B cell (primary cell): ENCODE measurements at regions not wholly inside any gene's neighbourhood (a gene's known extent, or its start where the extent isn't known, plus 50 kb on each side); places are given as distances from the start of the nearest gene placed in this dataset.

Experiments
- ATAC-seq: fragments of 200-7000 bp; cut with Tn5 transposase; one replicate; pipeline ENCODE4 v1.10.0; 2021; ENCODE audit warnings: low read depth, mild to moderate bottlenecking, moderate number of reproducible peaks, moderate library complexity
- CTCF ChIA-PET: fragments of 350-600 bp; sonication (Branson Sonifier 250); formaldehyde crosslinking; loops from one replicate; lab custom pipeline; 2021; ENCODE audit warnings: antibody characterized with exemption, inconsistent platforms; lab: Charles Lee
- POLR2A ChIA-PET: fragments of 350-600 bp; sonication (Branson Sonifier 250); formaldehyde crosslinking; loops from one replicate; lab custom pipeline; 2021; ENCODE audit warnings: antibody characterized with exemption; lab: Charles Lee
- DNase-seq: peaks from one replicate; pipeline ENCODE4 v3.0.0; 2013
- H2AFZ ChIP-seq: 2 replicates; pipeline ENCODE4 v1.6.1; 2012; ENCODE audit warnings: mild to moderate bottlenecking, low read depth, low read length; ENCODE audit not compliant: insufficient read depth, poor library complexity, severe bottlenecking
- H3K27ac ChIP-seq, 2 donors: 1 replicate in 1 of 2; 2 replicates in 1 of 2; pipeline ENCODE4 v1.5.1; 2012 to 2013; ENCODE audit warnings: low read length in 2 of 2, mild to moderate bottlenecking in 2 of 2, moderate library complexity in 1 of 2
- H3K27me3 ChIP-seq, 4 experiments: fragments of 200-600 bp in 1 of 4; sonication (generic) in 1 of 4; replicated peaks in 1 of 4; 1 replicate in 2 of 4; 2 replicates in 2 of 4; pipeline versions ENCODE4 v1.6.1 to v1.7.0; 2013 to 2016; ENCODE audit warnings: low read length in 3 of 4, mild to moderate bottlenecking in 2 of 4, mixed read lengths in 1 of 4, moderate library complexity in 1 of 4; ENCODE audit not compliant: insufficient read depth in 4 of 4, control insufficient read depth in 3 of 4; ENCODE audit errors: control extremely low read depth in 1 of 4
- H3K36me3 ChIP-seq, 2 experiments: replicated peaks in 1 of 2; 1 replicate in 1 of 2; 2 replicates in 1 of 2; pipeline versions ENCODE4 v1.6.1 to v1.7.1; 2013; ENCODE audit warnings: low read length in 1 of 2; ENCODE audit not compliant: insufficient read depth in 2 of 2, control insufficient read depth in 1 of 2; ENCODE audit errors: control extremely low read depth in 1 of 2, extremely low read depth in 1 of 2
- H3K4me1 ChIP-seq, 2 donors: fragments of 200-600 bp in 1 of 2; sonication (generic) in 1 of 2; 1 replicate in 1 of 2; 2 replicates in 1 of 2; pipeline versions ENCODE4 v1.5.1 to v1.6.1; 2013 to 2017; ENCODE audit warnings: low read length in 2 of 2; ENCODE audit not compliant: control insufficient read depth in 2 of 2, insufficient read depth in 2 of 2
- H3K4me2 ChIP-seq: replicated peaks from 2 replicates; pipeline ENCODE3; 2012; ENCODE audit warnings: mild to moderate bottlenecking, low read depth, low read length; ENCODE audit not compliant: poor library complexity, severe bottlenecking
- H3K4me3 ChIP-seq, 5 experiments: fragments of 200-600 bp in 1 of 5; sonication (generic) in 1 of 5; 1 replicate in 3 of 5; 2 replicates in 2 of 5; pipeline versions ENCODE4 v1.5.1 to v1.7.0; 2011 to 2016; ENCODE audit warnings: low read length in 4 of 5, mild to moderate bottlenecking in 4 of 5, low read depth in 2 of 5, control low read depth in 1 of 5, moderate library complexity in 1 of 5; ENCODE audit not compliant: insufficient read depth in 1 of 5; ENCODE audit errors: control extremely low read depth in 1 of 5, extremely low read depth in 1 of 5
- H3K79me2 ChIP-seq: fragments of 200-600 bp; sonication (generic); one replicate; pipeline ENCODE4 v1.6.0; 2016; ENCODE audit warnings: low read length; ENCODE audit not compliant: control insufficient read depth, insufficient read depth
- H3K9ac ChIP-seq: fragments of 200-600 bp; sonication (generic); 2 replicates; pipeline ENCODE4 v1.6.1; 2017; ENCODE audit warnings: mild to moderate bottlenecking, low read length, moderate library complexity
- H3K9me3 ChIP-seq, 3 donors: one replicate each; pipeline versions ENCODE4 v1.6.1 to v1.7.1; 2013; ENCODE audit warnings: low read length in 2 of 3; ENCODE audit not compliant: control insufficient read depth in 2 of 3, insufficient read depth in 1 of 3; ENCODE audit errors: control extremely low read depth in 1 of 3
- H4K20me1 ChIP-seq: 2 replicates; pipeline ENCODE4 v1.6.0; 2012; ENCODE audit warnings: mild to moderate bottlenecking, low read length; ENCODE audit not compliant: insufficient read depth, control insufficient read depth, poor library complexity, severe bottlenecking
- H3K27ac Mint-ChIP-seq: one replicate; pipeline ENCODE4 v1.8.0; 2021; ENCODE audit warnings: mixed read lengths
- H3K27me3 Mint-ChIP-seq: one replicate; pipeline ENCODE4 v1.8.0; 2021; ENCODE audit warnings: mixed read lengths
- H3K4me1 Mint-ChIP-seq: one replicate; pipeline ENCODE4 v1.8.0; 2021; ENCODE audit warnings: mixed read lengths
- H3K4me3 Mint-ChIP-seq: one replicate; pipeline ENCODE4 v1.8.0; 2021; ENCODE audit warnings: mixed read lengths
- H3K9me3 Mint-ChIP-seq: one replicate; pipeline ENCODE4 v1.8.0; 2022; ENCODE audit warnings: mixed read lengths; ENCODE audit not compliant: insufficient read depth
- EZH2 ChIP-seq: IDR thresholded peaks from 2 replicates; pipeline ENCODE4 v1.6.1; 2012; ENCODE audit warnings: borderline replicate concordance, low read depth, mild to moderate bottlenecking, moderate library complexity, low read length; ENCODE audit not compliant: insufficient read depth, poor library complexity, severe bottlenecking
- WGBS: methylation state at CpG from one replicate; pipeline ENCODE4 v1.1.5; 2013; ENCODE audit warnings: missing lambda C conversion rate; ENCODE audit not compliant: insufficient coverage; 5-methylcytosine and 5-hydroxymethylcytosine counted together
- intact Hi-C: fragments of 100-400 bp; cut with micrococcal nuclease; formaldehyde crosslinking; loops from one replicate; pipeline ENCODE4 v1.10.0; 2022
- TF ChIP-seq, protein P1 (sequence below): fragments of 200-600 bp; IDR thresholded peaks from one replicate; pipeline ENCODE4 v1.8.0; 2022; ENCODE audit warnings: antibody characterized with exemption, mild to moderate bottlenecking

DNA sequence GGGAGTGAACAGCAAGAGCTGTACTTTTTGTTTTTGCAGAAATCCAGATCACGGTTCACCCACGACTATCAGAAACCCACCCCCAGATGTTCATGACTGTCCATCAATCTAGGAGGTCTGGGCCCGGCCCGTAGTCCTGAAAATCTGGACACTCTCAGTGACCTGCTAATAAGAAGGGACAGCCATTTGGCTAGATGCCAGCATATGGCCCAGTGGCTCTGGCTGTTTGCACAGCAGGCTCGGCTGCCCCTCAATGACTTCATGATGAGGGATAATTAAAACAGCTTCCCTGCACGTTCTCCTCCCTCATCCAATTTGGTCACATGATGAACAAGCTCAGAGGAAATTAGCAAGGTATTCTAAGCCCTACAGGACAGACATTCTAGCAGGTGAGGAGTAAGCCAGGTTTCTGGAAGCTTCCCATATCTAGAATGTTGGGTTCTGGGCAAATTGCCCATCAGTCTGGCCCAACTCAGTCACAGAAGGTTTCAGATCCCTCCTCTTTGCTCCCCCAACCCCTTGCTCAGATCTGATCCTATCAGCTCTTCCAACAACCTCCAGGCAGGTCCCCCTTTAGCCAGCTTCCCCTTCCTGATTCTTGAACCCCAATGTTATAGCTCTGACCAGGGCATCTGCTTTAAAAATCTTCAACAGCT lies 397.3 kb downstream of the SHANK2 start:
- no peak overlapping the region for H2AFZ ChIP-seq
- DNase-seq, result no peak
- no peak overlapping the region for H3K27ac Mint-ChIP-seq
- 64% methylated on average over 5 of the region's 6 CpGs for WGBS
- intact Hi-C loops, result no loop called here
- H3K4me1 Mint-ChIP-seq, result no peaks in the 10 kb centered on the region
- no peaks in the 10 kb centered on the region for H3K4me1 ChIP-seq
- H3K9me3 Mint-ChIP-seq, result no peaks in the 10 kb centered on the region
- H3K4me3 ChIP-seq, result no peak overlapping the region
- no peak overlapping the region for H3K27ac ChIP-seq
- CTCF ChIA-PET, result no interaction called here
- no peak overlapping the region for H3K4me2 ChIP-seq
- no peaks in the 10 kb centered on the region for H3K36me3 ChIP-seq
- POLR2A ChIA-PET, result no interaction called here
- TF ChIP-seq EZH2, result no peak
- TF ChIP-seq, protein P1, sequence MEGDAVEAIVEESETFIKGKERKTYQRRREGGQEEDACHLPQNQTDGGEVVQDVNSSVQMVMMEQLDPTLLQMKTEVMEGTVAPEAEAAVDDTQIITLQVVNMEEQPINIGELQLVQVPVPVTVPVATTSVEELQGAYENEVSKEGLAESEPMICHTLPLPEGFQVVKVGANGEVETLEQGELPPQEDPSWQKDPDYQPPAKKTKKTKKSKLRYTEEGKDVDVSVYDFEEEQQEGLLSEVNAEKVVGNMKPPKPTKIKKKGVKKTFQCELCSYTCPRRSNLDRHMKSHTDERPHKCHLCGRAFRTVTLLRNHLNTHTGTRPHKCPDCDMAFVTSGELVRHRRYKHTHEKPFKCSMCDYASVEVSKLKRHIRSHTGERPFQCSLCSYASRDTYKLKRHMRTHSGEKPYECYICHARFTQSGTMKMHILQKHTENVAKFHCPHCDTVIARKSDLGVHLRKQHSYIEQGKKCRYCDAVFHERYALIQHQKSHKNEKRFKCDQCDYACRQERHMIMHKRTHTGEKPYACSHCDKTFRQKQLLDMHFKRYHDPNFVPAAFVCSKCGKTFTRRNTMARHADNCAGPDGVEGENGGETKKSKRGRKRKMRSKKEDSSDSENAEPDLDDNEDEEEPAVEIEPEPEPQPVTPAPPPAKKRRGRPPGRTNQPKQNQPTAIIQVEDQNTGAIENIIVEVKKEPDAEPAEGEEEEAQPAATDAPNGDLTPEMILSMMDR, result no peak
- H3K9me3 ChIP-seq, result peaks cover 0 to 9% (median 0%) of the 10 kb centered on the region in 3 donors
- H3K27me3 ChIP-seq, result peaks cover 0 to 3% (median 0%) of the 10 kb centered on the region in 4 experiments
- H4K20me1 ChIP-seq, result no peaks in the 10 kb centered on the region
- peaks cover 13% of the 10 kb centered on the region for H3K27me3 Mint-ChIP-seq
- no peaks in the 10 kb centered on the region for H3K79me2 ChIP-seq
- no peak for ATAC-seq
- no peak overlapping the region for H3K4me3 Mint-ChIP-seq
- no peak overlapping the region for H3K9ac ChIP-seq

DNA sequence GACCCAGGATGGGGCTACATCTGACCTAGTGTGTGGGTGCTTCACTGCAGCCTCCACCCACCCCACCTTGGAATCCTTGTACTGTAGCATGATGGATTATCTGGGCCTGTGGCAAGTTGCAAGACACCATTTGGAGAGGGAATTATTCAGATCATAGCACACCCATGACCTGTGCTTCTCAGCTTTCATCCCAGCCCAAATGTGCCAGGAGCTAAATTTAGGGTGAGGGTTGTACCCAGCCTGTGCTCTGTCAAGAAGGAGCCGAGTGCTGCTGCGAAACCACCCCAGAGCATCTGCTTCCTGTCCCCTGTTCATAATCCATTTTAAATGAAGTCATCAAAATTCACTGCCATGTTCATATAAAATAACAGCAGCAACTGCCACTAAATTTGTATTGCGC lies 394.5 kb downstream of the SHANK2 start:
- WGBS, result 33% methylated on average over 3 of the region's 3 CpGs
- no peak overlapping the region for H3K27ac Mint-ChIP-seq

More for the DNA sequence above, 394.5 kb downstream of the SHANK2 start:
- Mint-ChIP-seq H3K4me3 (no peak overlapping the region), H3K9me3 (no peaks in the 10 kb centered on the region), H3K27me3 (peaks cover 11% of the 10 kb centered on the region), H3K4me1 (no peaks in the 10 kb centered on the region)
- H3K4me2 ChIP-seq, result no peak overlapping the region
- H3K4me3 ChIP-seq, result no peak overlapping the region
- H3K9ac ChIP-seq, result no peak overlapping the region
- intact Hi-C loops, result no loop called here
- no peaks in the 10 kb centered on the region for H3K79me2 ChIP-seq
- H3K27me3 ChIP-seq, result no peaks in the 10 kb centered on the region
- no peak for ATAC-seq
- H2AFZ ChIP-seq, result no peak overlapping the region
- no peaks in the 10 kb centered on the region for H3K36me3 ChIP-seq
- DNase-seq, result no peak
- no peaks in the 10 kb centered on the region for H3K4me1 ChIP-seq
- peaks cover 0 to 2% (median 0%) of the 10 kb centered on the region in 3 donors for H3K9me3 ChIP-seq
- no peaks in the 10 kb centered on the region for H4K20me1 ChIP-seq
- POLR2A ChIA-PET, result no interaction called here
- TF ChIP-seq, protein P1, result no peak
- no peak for TF ChIP-seq EZH2
- CTCF ChIA-PET, result no interaction called here
- no peak overlapping the region for H3K27ac ChIP-seq
